HUES64 (cell line): ENCODE measurements at regions not wholly inside any gene's neighbourhood (a gene's known extent, or its start where the extent isn't known, plus 50 kb on each side); places are given as distances from the start of the nearest gene placed in this dataset.
A peak's percentile ranks its signal among the peaks of the same experiment; 100 is the strongest.

ENCODE experiments used
- H3K27ac ChIP-seq: 2 replicates; pipeline ENCODE4 v1.7.0; 2013; ENCODE audit warnings: low read depth, low read length, inconsistent platforms
- H3K27me3 ChIP-seq: 2 replicates; pipeline ENCODE4 v1.6.1; 2013; ENCODE audit warnings: mild to moderate bottlenecking, low read length; ENCODE audit not compliant: insufficient read depth
- H3K36me3 ChIP-seq: 2 replicates; pipeline ENCODE4 v1.6.1; 2013; ENCODE audit warnings: mild to moderate bottlenecking, low read length; ENCODE audit not compliant: insufficient read depth
- H3K4me1 ChIP-seq: 2 replicates; pipeline ENCODE4 v1.6.1; 2013; ENCODE audit warnings: mild to moderate bottlenecking, low read length, moderate library complexity; ENCODE audit not compliant: insufficient read depth
- H3K4me3 ChIP-seq: 2 replicates; pipeline ENCODE4 v1.5.1; 2013; ENCODE audit warnings: mild to moderate bottlenecking, low read length, moderate library complexity
- H3K9ac ChIP-seq: 2 replicates; pipeline ENCODE4 v1.6.1; 2013; ENCODE audit warnings: mild to moderate bottlenecking, low read depth, low read length
- H3K9me3 ChIP-seq: 2 replicates; pipeline ENCODE4 v1.6.1; 2013; ENCODE audit warnings: low read depth, low read length; ENCODE audit not compliant: insufficient read depth
- WGBS: fragments of 150-250, 120-280 bp; methylation state at CpG from one replicate; pipeline ENCODE4 v1.1.7; 2013; ENCODE audit warnings: missing lambda C conversion rate; 5-methylcytosine and 5-hydroxymethylcytosine counted together

DNA sequence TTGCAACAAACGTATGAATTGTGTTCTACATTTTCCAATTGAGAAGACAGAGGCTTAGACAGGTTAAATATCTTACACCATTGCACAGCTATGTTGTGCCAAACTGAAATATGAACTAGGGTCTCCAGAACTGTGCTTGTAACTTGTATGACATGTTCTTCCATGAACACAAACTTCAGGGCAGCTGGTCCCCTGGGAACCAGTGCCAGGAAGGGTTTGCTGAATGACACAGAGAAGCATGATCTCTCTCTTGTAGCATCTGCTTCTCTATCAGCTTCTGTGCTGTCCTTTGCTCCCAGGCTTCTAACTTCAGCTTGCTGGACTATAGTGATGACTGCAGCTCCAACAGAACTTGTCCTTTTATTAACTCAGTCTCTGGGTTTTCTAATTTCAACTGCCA is 385.5 kb downstream of the SIPA1L2 start:
- H3K9me3 ChIP-seq, result no peaks in the 10 kb centered on the region
- H3K27me3 ChIP-seq, result peaks cover 40% of the 10 kb centered on the region
- H3K27ac ChIP-seq, result no peak overlapping the region
- no peak overlapping the region for H3K9ac ChIP-seq
- WGBS, result 100% methylated on average over 1 of the region's 1 CpG
- H3K36me3 ChIP-seq, result no peaks in the 10 kb centered on the region
- peaks cover 12% of the 10 kb centered on the region for H3K4me1 ChIP-seq
- no peak overlapping the region for H3K4me3 ChIP-seq

DNA sequence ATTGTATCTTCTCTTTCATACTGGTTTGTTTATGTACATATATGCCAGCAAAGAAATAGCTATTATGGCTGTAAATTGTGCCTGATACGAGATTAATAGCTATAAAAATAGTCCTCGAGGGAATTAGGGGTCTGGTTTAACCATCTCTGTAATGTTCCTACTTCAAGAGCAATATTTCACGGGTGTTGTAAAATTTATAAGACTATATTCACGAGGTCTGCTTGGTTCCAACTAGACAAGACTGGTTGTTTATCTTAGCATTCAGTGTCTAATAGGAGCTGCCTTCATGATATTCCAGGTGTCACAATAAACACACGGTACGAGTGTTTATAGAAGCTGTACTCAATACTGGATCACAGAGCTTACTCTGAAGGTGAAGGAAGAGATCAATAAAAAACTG is 389.9 kb downstream of the SIPA1L2 start:
- H3K9ac ChIP-seq, result no peak overlapping the region
- no peaks in the 10 kb centered on the region for H3K4me1 ChIP-seq
- WGBS, result 96% methylated on average over 6 of the region's 6 CpGs
- H3K9me3 ChIP-seq, result no peaks in the 10 kb centered on the region
- no peak overlapping the region for H3K4me3 ChIP-seq
- H3K36me3 ChIP-seq, result no peaks in the 10 kb centered on the region
- H3K27me3 ChIP-seq, result peaks cover 6% of the 10 kb centered on the region; the same call in 1 of the 2 replicates
- H3K27ac ChIP-seq, result no peak overlapping the region

DNA sequence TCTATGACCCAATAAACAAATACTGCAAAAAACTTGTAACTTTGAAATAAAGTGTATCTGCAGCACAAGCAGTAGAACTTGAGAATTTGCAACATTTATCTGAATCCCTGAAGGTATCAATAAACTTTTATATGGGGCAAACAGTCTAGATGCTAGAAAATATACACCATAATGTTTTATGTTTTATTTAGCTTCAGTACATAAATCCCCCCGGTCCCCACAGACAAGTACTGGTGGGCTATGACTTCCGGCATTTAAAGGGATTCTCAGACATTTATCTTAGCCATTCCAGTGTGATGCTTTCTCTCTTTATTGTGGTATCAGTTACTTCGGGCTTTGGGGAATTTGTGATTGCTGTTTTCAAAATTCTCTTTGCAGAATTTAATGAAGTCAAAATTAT is 390.4 kb downstream of the SIPA1L2 start:
- no peak overlapping the region for H3K4me3 ChIP-seq
- no peak overlapping the region for H3K9ac ChIP-seq
- 100% methylated on average over 2 of the region's 3 CpGs for WGBS
- H3K36me3 ChIP-seq, result no peaks in the 10 kb centered on the region
- no peaks in the 10 kb centered on the region for H3K9me3 ChIP-seq
- H3K4me1 ChIP-seq, result no peaks in the 10 kb centered on the region
- no peak overlapping the region for H3K27ac ChIP-seq
- peaks cover 6% of the 10 kb centered on the region; the same call in 1 of the 2 replicates for H3K27me3 ChIP-seq

DNA sequence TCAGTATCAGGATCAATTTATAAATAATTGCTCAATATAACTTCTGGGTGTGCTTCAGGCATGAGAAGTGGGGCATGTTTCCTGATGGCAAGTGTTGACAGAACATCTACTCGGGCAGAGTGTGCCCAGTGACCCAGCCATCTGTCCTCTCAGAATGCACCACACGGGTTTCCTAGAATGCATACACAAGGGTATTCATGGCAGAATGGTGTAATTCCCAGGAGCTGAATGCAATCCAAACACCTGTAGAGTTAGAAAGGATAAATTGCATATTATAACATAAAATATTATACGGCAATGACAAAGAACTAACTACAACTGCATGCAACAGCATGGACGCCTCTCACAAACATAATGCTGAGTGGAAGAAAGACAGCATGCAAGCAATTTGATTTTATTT is 391.9 kb downstream of the SIPA1L2 start:
- no peaks in the 10 kb centered on the region for H3K9me3 ChIP-seq
- no peaks in the 10 kb centered on the region for H3K27me3 ChIP-seq
- no peak overlapping the region for H3K9ac ChIP-seq
- WGBS, result 86% methylated on average over 3 of the region's 4 CpGs
- no peak overlapping the region for H3K27ac ChIP-seq
- no peak overlapping the region for H3K4me3 ChIP-seq
- H3K4me1 ChIP-seq, result no peaks in the 10 kb centered on the region
- H3K36me3 ChIP-seq, result no peaks in the 10 kb centered on the region

DNA sequence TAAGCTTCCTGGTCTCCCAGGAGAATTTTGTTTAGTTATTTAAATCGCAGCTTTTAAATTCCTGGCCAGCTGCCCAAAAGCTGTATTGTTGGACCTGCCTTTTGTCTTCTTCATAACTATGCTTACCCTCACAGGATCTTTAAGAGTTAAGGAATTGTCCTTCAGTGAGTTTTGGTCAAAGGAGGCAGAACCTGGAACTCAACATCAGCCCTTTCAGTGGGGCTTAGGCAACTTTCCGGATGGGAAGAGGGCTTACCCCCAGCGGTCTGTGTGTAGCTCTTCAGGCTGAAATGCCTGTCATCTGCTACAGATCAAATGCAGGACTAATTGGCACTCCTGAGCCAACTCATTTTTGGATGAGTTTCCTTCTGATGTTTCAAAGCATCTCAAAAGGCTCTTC is 402.6 kb downstream of the SIPA1L2 start:
- H3K4me3 ChIP-seq, result no peak overlapping the region
- no peaks in the 10 kb centered on the region for H3K9me3 ChIP-seq
- WGBS, result 11% methylated on average over 3 of the region's 3 CpGs
- peaks cover 39% of the 10 kb centered on the region for H3K4me1 ChIP-seq
- H3K27me3 ChIP-seq, result peaks cover 34% of the 10 kb centered on the region
- H3K36me3 ChIP-seq, result no peaks in the 10 kb centered on the region
- no peak overlapping the region for H3K27ac ChIP-seq
- H3K9ac ChIP-seq, result no peak overlapping the region

DNA sequence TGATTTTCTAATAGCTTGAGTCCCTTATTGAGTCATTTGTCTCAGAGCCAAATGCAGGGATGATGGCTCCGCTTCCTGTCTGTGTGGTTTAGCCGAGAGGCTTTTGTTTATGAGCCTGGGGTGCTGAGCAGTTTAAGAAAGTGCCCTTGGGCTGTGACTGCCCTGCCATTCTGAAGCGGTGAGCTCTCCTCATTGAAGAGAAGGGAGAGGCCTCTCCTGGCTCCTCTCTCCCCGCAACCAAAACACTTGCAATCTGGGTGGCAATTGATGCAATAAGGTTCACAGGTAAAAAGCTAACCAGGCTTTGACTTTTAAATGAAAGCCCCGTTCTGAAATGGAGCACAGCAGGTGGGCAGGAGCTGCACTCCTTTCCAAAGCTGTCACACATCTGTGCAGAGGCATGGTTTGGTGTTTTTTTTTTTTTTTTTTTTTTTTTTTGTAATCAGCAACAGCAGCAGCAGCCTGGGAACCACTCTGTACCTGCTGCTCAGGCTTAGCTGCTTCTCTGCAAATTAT is 403.7 kb downstream of the SIPA1L2 start:
- Histone ChIP-seq H3K9ac (no peak overlapping the region), H3K27me3 (peaks cover 40% of the 10 kb centered on the region), H3K9me3 (no peaks in the 10 kb centered on the region), H3K4me1 (peaks cover 39% of the 10 kb centered on the region), H3K4me3 (peak overlapping the region; percentile 7; the same call in 1 of the 2 replicates), H3K27ac (peak overlapping the region; percentile 24; the same call in 1 of the 2 replicates), H3K36me3 (no peaks in the 10 kb centered on the region)
- 3% methylated on average over 5 of the region's 5 CpGs for WGBS

DNA sequence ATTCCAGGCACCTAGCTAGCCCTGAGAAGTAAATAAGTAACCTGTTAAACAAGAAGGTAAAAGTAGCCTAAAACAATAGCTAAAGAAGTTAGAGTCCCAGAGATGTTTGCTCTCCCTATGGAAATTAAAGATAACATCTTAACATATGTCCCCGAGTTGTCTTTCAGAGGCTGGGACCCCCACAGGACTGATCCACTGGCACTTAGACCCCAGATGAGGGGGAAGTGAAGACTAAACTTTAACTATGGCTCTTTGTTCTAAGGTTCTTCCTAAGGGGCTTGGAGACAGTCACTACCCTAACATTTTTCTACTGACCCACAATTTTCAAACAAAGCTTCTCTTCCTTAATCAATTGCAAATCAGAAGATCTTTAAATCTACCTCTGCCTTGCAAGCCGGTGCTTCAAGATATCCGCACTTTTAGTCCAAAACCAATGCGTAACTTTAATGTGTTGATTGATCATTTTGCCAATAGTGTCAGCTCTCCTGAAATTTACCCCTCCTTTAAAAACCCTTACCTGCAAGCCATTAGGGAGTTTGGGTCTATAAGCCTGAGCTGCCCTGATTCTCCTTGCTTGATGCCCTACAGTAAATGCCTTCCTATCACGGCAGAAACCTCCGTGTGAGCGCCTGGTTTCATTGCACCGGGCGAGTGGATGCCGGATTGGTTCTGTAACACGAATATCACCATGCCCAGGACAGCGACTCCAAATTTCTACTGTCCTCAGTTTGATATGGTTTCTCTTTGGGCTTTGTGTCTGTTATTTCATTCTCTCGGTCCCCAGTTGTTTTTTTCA is 404.4 kb downstream of the SIPA1L2 start:
- peaks cover 45% of the 10 kb centered on the region for H3K27me3 ChIP-seq
- H3K9ac ChIP-seq, result no peak overlapping the region
- H3K36me3 ChIP-seq, result no peaks in the 10 kb centered on the region
- no peaks in the 10 kb centered on the region for H3K9me3 ChIP-seq
- peak overlapping the region; percentile 7; the same call in 1 of the 2 replicates for H3K4me3 ChIP-seq
- peaks cover 39% of the 10 kb centered on the region for H3K4me1 ChIP-seq
- WGBS, result 27% methylated on average over 13 of the region's 13 CpGs
- peak overlapping the region; percentile 24; the same call in 1 of the 2 replicates for H3K27ac ChIP-seq

DNA sequence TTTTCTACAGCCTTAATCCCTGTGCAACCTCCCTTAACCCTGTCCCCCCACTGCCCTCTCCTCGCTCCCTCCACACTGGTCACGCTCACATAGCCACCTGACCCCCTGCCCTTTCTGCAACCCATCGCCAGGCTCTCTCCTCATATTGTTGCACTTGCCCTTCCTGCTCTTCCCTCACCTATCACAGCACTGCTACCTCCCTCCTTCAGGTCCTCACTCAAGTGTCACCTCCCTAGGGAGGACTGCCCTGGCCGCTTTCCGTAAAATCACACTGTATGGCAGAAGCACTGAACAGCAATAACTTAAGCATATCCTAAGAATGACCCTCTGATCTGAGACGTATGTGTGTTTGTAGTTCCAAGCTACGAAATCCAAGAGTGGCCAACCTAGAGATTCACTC is 406.0 kb downstream of the SIPA1L2 start:
- Histone ChIP-seq H3K9ac (no peak overlapping the region), H3K9me3 (no peaks in the 10 kb centered on the region), H3K36me3 (no peaks in the 10 kb centered on the region), H3K27me3 (peaks cover 45% of the 10 kb centered on the region), H3K4me1 (peaks cover 39% of the 10 kb centered on the region), H3K27ac (no peak overlapping the region), H3K4me3 (no peak overlapping the region)
- WGBS, result 96% methylated on average over 7 of the region's 7 CpGs

DNA sequence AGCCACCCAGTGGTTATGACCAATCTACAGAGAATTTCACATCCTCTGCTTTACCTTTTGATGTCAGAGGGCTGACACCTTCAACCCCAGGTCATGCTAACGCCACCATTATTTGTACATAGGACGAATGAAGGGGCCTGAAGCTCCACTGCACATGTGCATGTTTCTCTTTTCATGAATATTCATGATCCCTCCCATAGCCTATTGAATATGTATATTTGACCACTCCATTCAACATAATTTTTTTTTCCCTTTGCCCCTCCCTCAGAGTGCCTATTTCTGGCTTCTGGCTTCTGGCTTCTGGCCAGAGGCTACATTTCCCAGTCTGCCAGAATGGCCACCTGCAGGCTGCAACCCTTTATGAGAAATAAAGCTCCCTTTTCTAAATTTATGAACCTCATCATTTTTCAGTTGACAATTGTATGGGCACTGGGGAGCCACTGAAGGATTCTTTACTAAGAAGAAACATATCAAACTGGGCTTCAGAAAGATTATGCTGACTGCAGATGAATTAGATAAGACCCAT is 406.7 kb downstream of the SIPA1L2 start:
- Histone ChIP-seq H3K36me3 (no peaks in the 10 kb centered on the region), H3K27me3 (peaks cover 45% of the 10 kb centered on the region), H3K4me1 (peaks cover 39% of the 10 kb centered on the region), H3K9ac (no peak overlapping the region), H3K27ac (no peak overlapping the region), H3K9me3 (no peaks in the 10 kb centered on the region), H3K4me3 (no peak overlapping the region)
- WGBS, result 93% methylated on average over 2 of the region's 2 CpGs

DNA sequence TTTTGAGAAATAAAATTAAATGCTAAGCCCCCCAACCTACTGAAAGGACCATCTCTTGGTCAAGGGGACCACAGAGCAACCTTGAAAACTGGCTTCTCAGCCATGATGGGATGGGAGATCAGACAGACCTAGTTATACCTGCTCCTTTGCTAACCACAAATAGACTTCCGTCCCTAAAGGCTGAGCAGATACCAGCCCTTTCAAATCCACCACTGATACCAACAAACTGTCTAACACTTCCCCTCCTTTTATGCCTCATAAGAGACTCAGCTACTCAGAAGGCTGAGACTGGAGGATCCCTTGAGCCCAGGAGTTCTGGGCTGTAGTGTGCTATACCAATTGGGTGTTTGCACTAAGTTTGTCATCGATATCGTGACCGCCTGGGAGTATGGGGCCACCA is 407.3 kb downstream of the SIPA1L2 start:
- Histone ChIP-seq H3K9ac (no peak overlapping the region), H3K27ac (no peak overlapping the region)

DNA sequence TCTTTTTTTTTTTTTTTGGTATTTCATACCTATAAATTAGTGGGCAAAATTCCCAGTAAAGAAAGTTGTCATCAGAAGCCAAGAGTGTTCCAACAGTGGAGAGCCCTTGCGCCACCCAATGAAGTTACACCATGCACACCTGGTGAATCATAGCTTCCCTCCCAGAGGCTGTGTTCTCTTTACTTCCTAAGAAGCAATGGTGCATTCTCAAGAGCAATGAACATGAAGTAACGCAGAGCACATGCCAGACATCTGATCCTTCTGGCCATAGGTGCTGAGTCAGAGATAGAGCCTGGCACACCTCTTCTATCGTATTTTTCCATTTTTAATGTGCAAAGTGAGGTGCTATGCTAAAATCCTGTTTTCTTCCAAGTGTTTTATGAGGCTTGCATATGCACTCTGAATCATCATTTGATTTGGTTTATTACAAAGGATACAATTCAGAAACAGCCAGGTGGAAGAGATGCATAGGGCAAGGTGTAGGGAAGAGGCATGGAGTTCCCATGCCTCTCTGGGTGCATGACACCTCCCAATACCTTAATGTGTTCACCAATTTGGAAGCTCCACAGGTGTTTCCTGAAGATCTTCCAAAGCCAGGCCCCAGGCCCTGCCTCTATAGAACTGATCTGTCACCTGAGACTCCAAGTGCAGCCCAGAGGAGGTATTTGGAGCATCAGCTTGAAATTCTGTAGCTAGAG is 408.0 kb downstream of the SIPA1L2 start:
- Histone ChIP-seq H3K4me1 (peaks cover 26% of the 10 kb centered on the region), H3K36me3 (no peaks in the 10 kb centered on the region), H3K9ac (no peak overlapping the region), H3K9me3 (no peaks in the 10 kb centered on the region), H3K27me3 (peaks cover 42% of the 10 kb centered on the region), H3K4me3 (no peak overlapping the region), H3K27ac (no peak overlapping the region)
- 94% methylated on average over 3 of the region's 3 CpGs for WGBS

More for the DNA sequence above, 407.3 kb downstream of the SIPA1L2 start:
- Histone ChIP-seq H3K4me1 (peaks cover 33% of the 10 kb centered on the region), H3K4me3 (no peak overlapping the region), H3K9me3 (no peaks in the 10 kb centered on the region), H3K36me3 (no peaks in the 10 kb centered on the region), H3K27me3 (peaks cover 42% of the 10 kb centered on the region)
- WGBS, result 94% methylated on average over 4 of the region's 4 CpGs
